BJ (cell line): ENCODE measurements at regions not wholly inside any gene's neighbourhood (a gene's known extent, or its start where the extent isn't known, plus 50 kb on each side); places are given as distances from the start of the nearest gene placed in this dataset.
"Not testable (repeated sequence)": the region's sequence is repeated elsewhere in the genome, so short reads cannot be mapped to it uniquely, and the experiment has no call there.

Experiments used
- CTCF ChIA-PET: fragments of 350-600 bp; formaldehyde crosslinking; extraction: SDS; loops from one replicate; lab custom pipeline; 2021; ENCODE audit warnings: antibody characterized with exemption, inconsistent platforms; lab: Yijun Ruan, JAX
- POLR2A ChIA-PET: fragments of 300-600 bp; sonication (Branson Sonifier 250); formaldehyde crosslinking; extraction: SDS; loops from one replicate; lab custom pipeline; 2021; ENCODE audit warnings: antibody characterized with exemption; lab: Charles Lee
- DNase-seq: peaks from one replicate; pipeline ENCODE4 v3.0.0-alpha.2; 2011; ENCODE audit warnings: low read depth
- H3K27me3 ChIP-seq: 2 replicates; pipeline ENCODE4 v1.6.0; 2011; ENCODE audit warnings: low read length; ENCODE audit not compliant: control insufficient read depth, insufficient read depth
- H3K36me3 ChIP-seq: 2 replicates; pipeline ENCODE4 v1.5.1; 2011; ENCODE audit warnings: low read length; ENCODE audit not compliant: control insufficient read depth, insufficient read depth
- H3K4me3 ChIP-seq: 2 replicates; pipeline ENCODE4 v1.5.1; 2011; ENCODE audit warnings: low read depth, mild to moderate bottlenecking, control low read depth, low read length
- CTCF ChIP-seq: IDR thresholded peaks from 2 replicates; pipeline ENCODE4 v1.5.1; 2011; ENCODE audit warnings: low read depth, mild to moderate bottlenecking, control low read depth, inconsistent platforms, low read length, moderate library complexity; ENCODE audit not compliant: insufficient read depth

DNA sequence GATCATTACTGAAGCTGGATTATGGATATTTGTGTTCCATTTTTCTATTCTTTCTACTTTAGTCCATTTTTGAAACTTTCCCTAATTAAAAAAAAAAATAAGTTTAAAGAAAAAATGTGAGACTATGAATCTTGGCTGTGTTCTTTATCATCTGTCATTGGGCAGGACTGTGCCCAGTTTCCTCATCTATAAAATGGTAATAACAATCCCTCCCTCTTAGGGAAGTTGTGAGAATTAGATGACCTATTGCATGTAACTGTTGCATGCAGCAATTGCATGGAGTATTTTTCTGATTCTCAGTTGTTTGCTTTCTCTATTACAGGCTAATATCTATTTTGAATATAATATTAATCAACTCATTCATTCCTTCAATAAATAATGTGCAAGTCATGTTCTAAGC is 108.2 kb upstream of the LOC128125822 start:
- TF ChIP-seq CTCF, result no peak
- ChIA-PET CTCF (no interaction called here), POLR2A (no interaction called here)

GRCh38 chr6:63465750-63466149 is 106.5 kb upstream of the LOC128125822 start:
- Histone ChIP-seq H3K4me3 (no peak overlapping the region), H3K27me3 (no peaks in the 10 kb centered on the region), H3K36me3 (no peaks in the 10 kb centered on the region)
- DNase-seq, result no peak
- no peak for TF ChIP-seq CTCF
- ChIA-PET POLR2A (no interaction called here), CTCF (no interaction called here)

More for the DNA sequence above, 108.2 kb upstream of the LOC128125822 start:
- Histone ChIP-seq H3K4me3 (no peak overlapping the region), H3K36me3 (no peaks in the 10 kb centered on the region), H3K27me3 (no peaks in the 10 kb centered on the region)
- DNase-seq, result no peak

- Histone ChIP-seq H3K4me3 (no peak overlapping the region), H3K36me3 (no peaks in the 10 kb centered on the region), H3K27me3 (no peaks in the 10 kb centered on the region)
- POLR2A ChIA-PET, result no interaction called here
- CTCF ChIA-PET, result no interaction called here
- no peak for DNase-seq
- TF ChIP-seq CTCF, result no peak
These were observed 106.0 kb upstream of the LOC128125822 start for GRCh38 chr6:63466242-63466733.

DNA sequence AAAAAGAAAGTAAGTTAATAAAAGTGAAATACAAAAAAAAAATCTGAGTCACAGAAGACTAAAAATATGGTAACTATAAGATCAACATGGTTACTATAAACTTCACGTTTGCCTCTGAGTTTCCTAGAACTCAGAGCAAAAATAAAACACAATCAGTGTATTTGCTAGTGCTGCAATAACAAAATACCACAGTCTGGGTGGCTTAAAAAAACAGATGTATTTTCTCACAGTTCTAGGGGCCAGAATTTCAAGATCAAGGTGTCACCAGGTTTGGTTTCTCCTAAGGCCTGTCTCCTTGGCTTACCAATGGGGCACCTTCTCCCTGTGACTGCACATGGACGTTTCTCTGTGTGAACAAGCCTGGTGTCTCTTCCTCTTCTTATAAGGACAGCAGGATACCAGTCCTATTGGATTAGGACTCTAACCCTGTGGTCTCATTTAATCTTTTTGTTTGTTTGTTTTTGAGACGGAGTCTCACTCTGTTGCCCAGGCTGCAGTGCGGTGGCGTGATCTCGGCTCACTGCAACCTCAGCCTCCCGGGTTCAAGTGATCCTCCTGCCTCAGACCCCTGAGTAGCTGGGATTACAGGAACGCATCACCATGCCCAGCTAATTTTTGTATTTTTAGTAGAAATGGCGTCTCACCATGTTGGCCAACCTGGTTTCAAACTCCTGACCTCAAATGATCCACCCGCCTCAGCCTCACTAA is 104.9 kb upstream of the LOC128125822 start:
- CTCF ChIA-PET, result no interaction called here

DNA sequence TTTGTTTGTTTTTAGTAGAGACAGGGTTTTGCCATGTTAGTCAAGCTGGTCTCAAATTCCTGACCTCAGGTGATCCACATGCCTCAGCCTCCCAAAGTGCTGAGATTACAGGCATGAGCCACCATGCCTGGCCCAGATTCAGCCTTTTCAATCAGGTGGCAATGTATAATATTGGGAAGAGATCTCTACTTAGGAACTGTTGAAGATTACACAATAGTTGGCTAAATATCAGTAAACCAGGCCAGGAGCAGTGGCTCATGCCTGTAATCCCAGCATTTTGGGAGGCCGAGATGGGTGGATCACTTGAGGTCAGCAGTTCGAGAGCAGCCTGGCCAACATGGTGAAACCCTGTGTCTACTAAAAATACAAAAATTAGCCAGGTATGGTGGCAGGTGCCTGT is 101.1 kb upstream of the LOC128125822 start:
- DNase-seq, H3K27me3 ChIP-seq, CTCF ChIA-PET, POLR2A ChIA-PET, H3K36me3 ChIP-seq, H3K4me3 ChIP-seq: not testable (repeated sequence)

More for the DNA sequence above, 104.9 kb upstream of the LOC128125822 start:
- Histone ChIP-seq H3K27me3 (no peaks in the 10 kb centered on the region), H3K4me3 (no peak overlapping the region), H3K36me3 (no peaks in the 10 kb centered on the region)
- DNase-seq, result no peak
- no peak for TF ChIP-seq CTCF
- POLR2A ChIA-PET, result no interaction called here

DNA sequence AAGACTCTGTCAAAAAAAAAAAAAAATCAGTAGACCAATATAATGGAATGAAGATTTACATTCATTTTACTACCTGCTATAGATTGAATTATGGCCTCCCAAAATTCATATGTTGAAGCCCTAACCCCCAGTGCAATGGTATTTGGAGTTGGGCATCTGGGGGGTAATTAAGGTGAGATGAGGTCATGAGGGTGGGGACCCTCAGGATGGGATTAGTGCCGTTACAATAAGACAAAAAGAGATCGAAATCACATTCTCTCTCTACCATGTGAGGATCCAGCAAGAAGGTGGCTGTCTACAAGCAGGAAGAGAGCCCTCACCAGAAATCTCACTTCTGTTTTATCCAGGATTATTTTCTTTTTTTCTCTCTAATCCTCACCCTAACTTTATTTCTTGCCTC is 100.6 kb upstream of the LOC128125822 start:
- TF ChIP-seq CTCF, result no peak
- no peaks in the 10 kb centered on the region for H3K27me3 ChIP-seq
- no peak overlapping the region for H3K4me3 ChIP-seq
- no peaks in the 10 kb centered on the region for H3K36me3 ChIP-seq
- POLR2A ChIA-PET, result no interaction called here
- CTCF ChIA-PET, result no interaction called here
- no peak for DNase-seq
